BLaER1 treated with 17β-estradiol and CSF1 and Interleukin-3, amounts not matched to agents 10 nM and 100 nM (cell line): ENCODE measurements at regions not wholly inside any gene's neighbourhood (a gene's known extent, or its start where the extent isn't known, plus 50 kb on each side); places are given as distances from the start of the nearest gene placed in this dataset.

Experiments used
- H3K27ac ChIP-seq, 11 experiments: shearing (Covaris generic); formaldehyde crosslinking; 2 replicates each; pipeline ENCODE4 v1.8.1; 2022
- H3K27me3 ChIP-seq, 11 experiments: shearing (Covaris generic); formaldehyde crosslinking; 2 replicates each; pipeline ENCODE4 v1.8.1; 2022
- H3K36me3 ChIP-seq, 11 experiments: shearing (Covaris generic); formaldehyde crosslinking; 2 replicates each; pipeline ENCODE4 v1.8.1; 2022
- H3K4me1 ChIP-seq, 10 experiments: shearing (Covaris generic); formaldehyde crosslinking; 2 replicates each; pipeline ENCODE4 v1.8.1; 2022
- H3K4me2 ChIP-seq, 11 experiments: shearing (Covaris generic); formaldehyde crosslinking; 2 replicates each; pipeline ENCODE4 v1.8.1; 2022
- H3K4me3 ChIP-seq, 10 experiments: shearing (Covaris generic); formaldehyde crosslinking; 2 replicates each; pipeline ENCODE4 v1.8.1; 2022
- H3K9ac ChIP-seq, 11 experiments: shearing (Covaris generic); formaldehyde crosslinking; 2 replicates each; pipeline ENCODE4 v1.8.1; 2022
- H3K9me3 ChIP-seq, 11 experiments: shearing (Covaris generic); formaldehyde crosslinking; replicated peaks in 1 of 11; 2 replicates each; pipeline ENCODE4 v1.8.1; 2022
- H4K20me1 ChIP-seq, 11 experiments: shearing (Covaris generic); formaldehyde crosslinking; 2 replicates each; pipeline ENCODE4 v1.8.1; 2022
- Cebpa-rat ChIP-seq, 11 experiments: shearing (Covaris generic); IDR thresholded peaks; 2 replicates each; pipeline ENCODE4 v1.8.1; 2022

DNA sequence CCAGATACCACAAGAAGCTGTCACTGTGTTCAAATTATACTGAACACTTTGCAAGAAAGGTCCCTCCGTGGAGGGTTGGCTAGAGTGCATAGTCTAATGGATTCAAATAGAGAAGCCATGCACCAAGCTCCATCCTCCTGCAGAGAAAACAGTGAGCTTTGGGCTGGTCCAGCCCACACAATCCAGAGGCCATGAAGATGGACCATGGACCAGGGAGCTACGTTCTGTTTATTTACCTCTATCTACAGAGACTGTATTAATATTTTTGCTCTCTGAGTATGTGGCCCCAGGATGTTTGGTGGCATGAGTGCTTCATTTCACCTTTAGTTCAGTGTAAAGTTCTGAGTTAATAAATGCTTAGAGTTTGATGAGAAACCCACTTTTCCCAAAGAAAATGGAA, 114.8 kb upstream of the PJA2 start:
- Histone ChIP-seq H3K9ac (no peak overlapping the region), H3K4me1 (no peaks in the 10 kb centered on the region), H3K4me3 (no peak overlapping the region), H3K27me3 (no peaks in the 10 kb centered on the region), H3K4me2 (no peak overlapping the region), H4K20me1 (no peaks in the 10 kb centered on the region), H3K27ac (no peak overlapping the region), H3K36me3 (no peaks in the 10 kb centered on the region), H3K9me3 (no peaks in the 10 kb centered on the region)
- TF ChIP-seq Cebpa-rat (IDR thresholded peaks at IDR 0.05), result no peak

GRCh38 chr5:109524026-109524425, 114.3 kb upstream of the PJA2 start:
- Histone ChIP-seq H3K27me3 (no peaks in the 10 kb centered on the region), H3K36me3 (no peaks in the 10 kb centered on the region), H3K4me3 (no peak overlapping the region), H4K20me1 (no peaks in the 10 kb centered on the region), H3K27ac (no peak overlapping the region), H3K9me3 (no peaks in the 10 kb centered on the region), H3K4me2 (no peak overlapping the region), H3K4me1 (no peaks in the 10 kb centered on the region), H3K9ac (no peak overlapping the region)
- TF ChIP-seq Cebpa-rat (IDR thresholded peaks at IDR 0.05), result no peak

DNA sequence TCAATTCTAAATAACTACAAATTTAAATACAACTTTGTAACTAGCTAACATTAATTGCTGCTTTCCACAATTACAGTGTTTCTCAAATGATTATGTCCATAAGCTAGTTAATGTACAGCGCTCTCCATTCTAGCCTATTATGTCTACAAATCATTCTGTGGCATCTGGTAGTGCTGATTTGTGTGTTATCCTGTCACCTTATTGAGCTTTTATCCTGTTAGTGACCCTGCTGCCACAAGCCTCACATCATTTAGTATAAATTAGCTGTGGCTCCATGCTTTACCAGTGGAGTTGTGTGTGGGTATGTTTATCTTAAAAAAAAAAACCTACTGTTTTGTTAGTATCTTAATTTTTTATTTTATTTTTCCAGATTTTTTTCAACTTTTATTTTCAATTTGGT, 112.6 kb upstream of the PJA2 start:
- Histone ChIP-seq H3K4me1 (no peaks in the 10 kb centered on the region), H3K4me2 (no peak overlapping the region), H3K9ac (no peak overlapping the region), H3K9me3 (no peaks in the 10 kb centered on the region), H3K27ac (no peak overlapping the region), H4K20me1 (no peaks in the 10 kb centered on the region), H3K4me3 (no peak overlapping the region), H3K27me3 (no peaks in the 10 kb centered on the region), H3K36me3 (no peaks in the 10 kb centered on the region)
- no peak for TF ChIP-seq Cebpa-rat (IDR thresholded peaks at IDR 0.05)

DNA sequence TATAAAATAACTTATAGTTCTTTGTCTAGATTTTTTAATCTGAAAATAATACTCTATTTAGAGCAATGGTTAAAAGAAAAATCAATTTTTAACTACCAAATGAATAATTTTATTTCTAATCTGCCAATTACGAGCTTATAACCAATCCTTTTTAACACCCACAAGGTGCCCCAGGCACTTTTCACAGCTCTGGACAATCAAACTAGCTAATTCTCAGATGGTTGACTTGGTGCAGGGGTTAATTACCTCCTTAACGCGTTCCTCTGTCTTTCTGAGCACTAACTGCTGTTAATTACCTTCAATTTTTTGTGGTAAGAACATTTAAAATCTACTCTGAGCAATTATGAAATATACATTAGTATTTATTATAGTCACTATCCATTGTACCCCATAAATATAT, 109.6 kb upstream of the PJA2 start:
- no peaks in the 10 kb centered on the region for H3K36me3 ChIP-seq
- H4K20me1 ChIP-seq, result no peaks in the 10 kb centered on the region
- no peak overlapping the region for H3K9ac ChIP-seq
- H3K4me2 ChIP-seq, result no peak overlapping the region
- H3K4me1 ChIP-seq, result no peaks in the 10 kb centered on the region
- H3K9me3 ChIP-seq, result 0 out of 22 replicates have a peak, but pooled peaks cover 0 to 5% (median 0%) of the 10 kb centered on the region in 11 experiments
- no peak for TF ChIP-seq Cebpa-rat (IDR thresholded peaks at IDR 0.05)
- H3K27me3 ChIP-seq, result no peaks in the 10 kb centered on the region
- H3K4me3 ChIP-seq, result no peak overlapping the region
- no peak overlapping the region for H3K27ac ChIP-seq

GRCh38 chr5:109516390-109516789, 106.6 kb upstream of the PJA2 start:
- H3K36me3 ChIP-seq, result no peaks in the 10 kb centered on the region
- H3K4me1 ChIP-seq, result peaks cover 0 to 6% (median 0%) of the 10 kb centered on the region in 10 experiments; a peak in 4 of 20 replicates
- no peaks in the 10 kb centered on the region for H3K27me3 ChIP-seq
- 0 out of 22 replicates have a peak, but pooled peaks cover 0 to 5% (median 0%) of the 10 kb centered on the region in 11 experiments for H3K9me3 ChIP-seq
- H3K9ac ChIP-seq, result no peak overlapping the region
- H3K27ac ChIP-seq, result no peak overlapping the region
- no peak overlapping the region for H3K4me3 ChIP-seq
- H3K4me2 ChIP-seq, result no peak overlapping the region
- H4K20me1 ChIP-seq, result no peaks in the 10 kb centered on the region
- TF ChIP-seq Cebpa-rat (IDR thresholded peaks at IDR 0.05), result no peak

- Histone ChIP-seq H3K4me2 (peak overlapping the region in 2 of 11 experiments; percentile 1 to 13; a peak in 2 of 22 replicates), H3K9ac (no peak overlapping the region), H4K20me1 (peaks cover 0 to under 1% (median 0%) of the 10 kb centered on the region in 11 experiments; a peak in 1 of 22 replicates), H3K36me3 (no peaks in the 10 kb centered on the region), H3K27ac (no peak overlapping the region), H3K27me3 (peaks cover 0 to 5% (median 0%) of the 10 kb centered on the region in 11 experiments; a peak in 1 of 22 replicates), H3K4me3 (no peak overlapping the region), H3K9me3 (0 out of 22 replicates have a peak, but pooled peaks cover 0 to 5% (median 0%) of the 10 kb centered on the region in 11 experiments), H3K4me1 (peaks cover 0 to 13% (median 3%) of the 10 kb centered on the region in 10 experiments; a peak in 9 of 20 replicates)
- no peak for TF ChIP-seq Cebpa-rat (IDR thresholded peaks at IDR 0.05)
These were observed 102.4 kb upstream of the PJA2 start for GRCh38 chr5:109511980-109512734.

GRCh38 chr5:109506556-109506955, 96.8 kb upstream of the PJA2 start:
- H3K4me1 ChIP-seq, result peaks cover 0 to 22% (median 9%) of the 10 kb centered on the region in 10 experiments; a peak in 12 of 20 replicates
- H3K9ac ChIP-seq, result no peak overlapping the region
- no peak for TF ChIP-seq Cebpa-rat (IDR thresholded peaks at IDR 0.05)
- H3K27ac ChIP-seq, result no peak overlapping the region
- peak overlapping the region in 5 of 11 experiments; percentile 1 to 79 (median 41); a peak in 8 of 22 replicates for H3K4me2 ChIP-seq
- H3K4me3 ChIP-seq, result no peak overlapping the region
- peaks cover 0 to 8% (median 0%) of the 10 kb centered on the region in 11 experiments; a peak in 1 of 22 replicates for H4K20me1 ChIP-seq
- no peaks in the 10 kb centered on the region for H3K36me3 ChIP-seq
- H3K27me3 ChIP-seq, result peaks cover 0 to 9% (median 0%) of the 10 kb centered on the region in 11 experiments; a peak in 3 of 22 replicates
- no peaks in the 10 kb centered on the region for H3K9me3 ChIP-seq

DNA sequence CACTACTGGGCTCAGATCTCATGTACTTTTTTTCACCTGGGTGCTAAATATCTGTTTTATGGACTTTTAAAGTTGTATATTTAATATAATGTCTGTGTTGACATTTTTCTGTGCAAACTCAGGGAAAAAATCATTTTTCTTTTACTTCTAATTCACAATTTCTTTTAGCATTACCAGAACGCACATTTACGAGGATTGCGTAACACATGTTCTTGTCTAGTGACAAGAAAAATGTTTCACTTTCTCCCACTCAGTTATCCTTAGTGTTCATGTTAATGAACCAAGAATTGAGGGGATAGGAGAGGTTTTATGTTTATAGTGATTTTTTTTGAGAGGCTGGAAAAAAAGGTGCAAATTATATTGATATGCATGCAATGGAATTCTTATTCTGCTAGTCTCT, 86.3 kb upstream of the PJA2 start:
- Histone ChIP-seq H3K4me2 (no peak overlapping the region), H4K20me1 (no peaks in the 10 kb centered on the region), H3K27ac (no peak overlapping the region), H3K4me1 (no peaks in the 10 kb centered on the region), H3K4me3 (no peak overlapping the region), H3K9me3 (no peaks in the 10 kb centered on the region), H3K9ac (no peak overlapping the region), H3K36me3 (no peaks in the 10 kb centered on the region), H3K27me3 (no peaks in the 10 kb centered on the region)
- TF ChIP-seq Cebpa-rat (IDR thresholded peaks at IDR 0.05), result peak in 5 of 11 experiments; percentile 23 to 90 (median 61); a peak in 7 of 22 replicates

- Histone ChIP-seq H3K4me2 (no peak overlapping the region), H3K9me3 (peaks cover 9 to 15% (median 12%) of the 10 kb centered on the region in 11 experiments)
These were observed 78.1 kb upstream of the PJA2 start for GRCh38 chr5:109487753-109488420.

More at GRCh38 chr5:109487753-109488420, 78.1 kb upstream of the PJA2 start:
- no peaks in the 10 kb centered on the region for H3K36me3 ChIP-seq
- no peak overlapping the region for H3K9ac ChIP-seq
- H4K20me1 ChIP-seq, result no peaks in the 10 kb centered on the region
- H3K4me1 ChIP-seq, result peaks cover 0 to 17% (median 0%) of the 10 kb centered on the region in 10 experiments; a peak in 7 of 20 replicates
- no peak for TF ChIP-seq Cebpa-rat (IDR thresholded peaks at IDR 0.05)
- H3K27ac ChIP-seq, result no peak overlapping the region
- H3K4me3 ChIP-seq, result no peak overlapping the region
- no peaks in the 10 kb centered on the region for H3K27me3 ChIP-seq
